GM23338 (cell line): ENCODE measurements at regions not wholly inside any gene's neighbourhood (a gene's known extent, or its start where the extent isn't known, plus 50 kb on each side); places are given as distances from the start of the nearest gene placed in this dataset.

Experiments used
- CREB1 ChIP-seq: fragments of 250-450 bp; sonication (Bioruptor Pico); IDR thresholded peaks from 2 replicates; pipeline ENCODE4 v1.5.0; 2020; ENCODE audit warnings: low read depth, mild to moderate bottlenecking, moderate library complexity
- EZH2 ChIP-seq: fragments of 200-600 bp; sonication (generic); IDR thresholded peaks from one replicate; pipeline ENCODE4 v1.8.0; 2017; ENCODE audit warnings: antibody characterized with exemption, mild to moderate bottlenecking, low read depth; ENCODE audit not compliant: unreplicated experiment
- EZH2phosphoT487 ChIP-seq: fragments of 200-600 bp; sonication (generic); IDR thresholded peaks from one replicate; pipeline ENCODE4 v1.8.1; 2018; ENCODE audit warnings: antibody characterized with exemption; ENCODE audit not compliant: unreplicated experiment
- NANOG ChIP-seq: IDR thresholded peaks from 2 replicates; pipeline ENCODE4 v1.6.1; 2016; ENCODE audit warnings: antibody characterized with exemption, borderline replicate concordance
- POLR2AphosphoS5 ChIP-seq: IDR thresholded peaks from 2 replicates; pipeline ENCODE4 v1.6.1; 2016; ENCODE audit warnings: antibody characterized with exemption, low read depth
- TF ChIP-seq, protein P1 (sequence below), 2 experiments: fragments of 200-600 bp in 1 of 2; sonication (generic) in 1 of 2; conservative IDR thresholded peaks; 2 replicates each; pipeline versions ENCODE4 v1.5.1 to v1.6.1; 2016 to 2017; ENCODE audit warnings: antibody characterized with exemption in 2 of 2, low read depth in 2 of 2, mild to moderate bottlenecking in 2 of 2, moderate library complexity in 1 of 2
- TF ChIP-seq, protein P2 (sequence below): IDR thresholded peaks from one replicate; pipeline ENCODE4 v1.6.1; 2018; ENCODE audit warnings: antibody characterized with exemption; ENCODE audit not compliant: unreplicated experiment

DNA sequence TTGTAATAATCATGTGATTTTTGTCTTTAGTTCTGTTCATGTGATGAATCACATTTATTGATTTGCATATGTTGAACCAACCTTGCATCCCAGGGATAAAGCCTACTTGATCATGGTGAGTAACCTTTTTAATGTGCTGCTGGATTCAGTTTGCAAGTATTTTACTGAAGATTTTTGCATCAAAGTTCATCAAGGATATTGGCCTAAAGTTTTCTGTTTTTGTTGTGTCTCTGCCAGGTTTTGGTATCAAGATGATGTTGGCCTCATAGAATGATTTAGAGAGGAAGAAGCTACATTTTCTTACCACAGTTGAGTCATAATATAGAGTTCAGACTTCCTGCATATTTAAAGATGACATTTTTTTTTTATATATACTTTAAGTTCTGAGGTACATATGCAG is 455.9 kb downstream of the PLPP3 start:
- TF ChIP-seq, protein P1, sequence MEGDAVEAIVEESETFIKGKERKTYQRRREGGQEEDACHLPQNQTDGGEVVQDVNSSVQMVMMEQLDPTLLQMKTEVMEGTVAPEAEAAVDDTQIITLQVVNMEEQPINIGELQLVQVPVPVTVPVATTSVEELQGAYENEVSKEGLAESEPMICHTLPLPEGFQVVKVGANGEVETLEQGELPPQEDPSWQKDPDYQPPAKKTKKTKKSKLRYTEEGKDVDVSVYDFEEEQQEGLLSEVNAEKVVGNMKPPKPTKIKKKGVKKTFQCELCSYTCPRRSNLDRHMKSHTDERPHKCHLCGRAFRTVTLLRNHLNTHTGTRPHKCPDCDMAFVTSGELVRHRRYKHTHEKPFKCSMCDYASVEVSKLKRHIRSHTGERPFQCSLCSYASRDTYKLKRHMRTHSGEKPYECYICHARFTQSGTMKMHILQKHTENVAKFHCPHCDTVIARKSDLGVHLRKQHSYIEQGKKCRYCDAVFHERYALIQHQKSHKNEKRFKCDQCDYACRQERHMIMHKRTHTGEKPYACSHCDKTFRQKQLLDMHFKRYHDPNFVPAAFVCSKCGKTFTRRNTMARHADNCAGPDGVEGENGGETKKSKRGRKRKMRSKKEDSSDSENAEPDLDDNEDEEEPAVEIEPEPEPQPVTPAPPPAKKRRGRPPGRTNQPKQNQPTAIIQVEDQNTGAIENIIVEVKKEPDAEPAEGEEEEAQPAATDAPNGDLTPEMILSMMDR (conservative IDR thresholded peaks at IDR 0.05; ENCODE audit: low read depth in 2 of 2): no peak
- no peak for TF ChIP-seq POLR2AphosphoS5
- no peak for TF ChIP-seq EZH2
- no peak for TF ChIP-seq NANOG
- TF ChIP-seq EZH2phosphoT487: no peak
- TF ChIP-seq, protein P2, sequence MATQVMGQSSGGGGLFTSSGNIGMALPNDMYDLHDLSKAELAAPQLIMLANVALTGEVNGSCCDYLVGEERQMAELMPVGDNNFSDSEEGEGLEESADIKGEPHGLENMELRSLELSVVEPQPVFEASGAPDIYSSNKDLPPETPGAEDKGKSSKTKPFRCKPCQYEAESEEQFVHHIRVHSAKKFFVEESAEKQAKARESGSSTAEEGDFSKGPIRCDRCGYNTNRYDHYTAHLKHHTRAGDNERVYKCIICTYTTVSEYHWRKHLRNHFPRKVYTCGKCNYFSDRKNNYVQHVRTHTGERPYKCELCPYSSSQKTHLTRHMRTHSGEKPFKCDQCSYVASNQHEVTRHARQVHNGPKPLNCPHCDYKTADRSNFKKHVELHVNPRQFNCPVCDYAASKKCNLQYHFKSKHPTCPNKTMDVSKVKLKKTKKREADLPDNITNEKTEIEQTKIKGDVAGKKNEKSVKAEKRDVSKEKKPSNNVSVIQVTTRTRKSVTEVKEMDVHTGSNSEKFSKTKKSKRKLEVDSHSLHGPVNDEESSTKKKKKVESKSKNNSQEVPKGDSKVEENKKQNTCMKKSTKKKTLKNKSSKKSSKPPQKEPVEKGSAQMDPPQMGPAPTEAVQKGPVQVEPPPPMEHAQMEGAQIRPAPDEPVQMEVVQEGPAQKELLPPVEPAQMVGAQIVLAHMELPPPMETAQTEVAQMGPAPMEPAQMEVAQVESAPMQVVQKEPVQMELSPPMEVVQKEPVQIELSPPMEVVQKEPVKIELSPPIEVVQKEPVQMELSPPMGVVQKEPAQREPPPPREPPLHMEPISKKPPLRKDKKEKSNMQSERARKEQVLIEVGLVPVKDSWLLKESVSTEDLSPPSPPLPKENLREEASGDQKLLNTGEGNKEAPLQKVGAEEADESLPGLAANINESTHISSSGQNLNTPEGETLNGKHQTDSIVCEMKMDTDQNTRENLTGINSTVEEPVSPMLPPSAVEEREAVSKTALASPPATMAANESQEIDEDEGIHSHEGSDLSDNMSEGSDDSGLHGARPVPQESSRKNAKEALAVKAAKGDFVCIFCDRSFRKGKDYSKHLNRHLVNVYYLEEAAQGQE: no peak
- TF ChIP-seq CREB1 (CRISPR knock-in tag): no peak
